Astrocyte (in vitro differentiated cells and primary cell): ENCODE measurements at regions not wholly inside any gene's neighbourhood (a gene's known extent, or its start where the extent isn't known, plus 50 kb on each side); places are given as distances from the start of the nearest gene placed in this dataset.

Source experiments
- DNase-seq: peaks from one replicate; pipeline ENCODE4 v3.0.0-alpha.2; 2010; ENCODE audit warnings: low read depth
- FAIRE-seq: peaks from 2 replicates; lab custom pipeline; 2011; peaks lifted over from hg19 to GRCh38; lab: Jason Lieb, UNC
- H2AFZ ChIP-seq: 2 replicates; pipeline ENCODE4 v1.6.0; 2012; ENCODE audit warnings: low read depth, low read length, inconsistent platforms
- H3K27ac ChIP-seq: 2 replicates; pipeline ENCODE4 v1.5.1; 2011; ENCODE audit warnings: low read depth, low read length, inconsistent platforms
- H3K27me3 ChIP-seq: 2 replicates; pipeline ENCODE4 v1.6.0; 2011; ENCODE audit warnings: low read length, inconsistent platforms; ENCODE audit not compliant: insufficient read depth
- H3K36me3 ChIP-seq: 2 replicates; pipeline ENCODE4 v1.5.1; 2011; ENCODE audit warnings: low read length, inconsistent platforms; ENCODE audit not compliant: insufficient read depth
- H3K4me1 ChIP-seq: 2 replicates; pipeline ENCODE4 v1.5.1; 2011; ENCODE audit warnings: low read length, inconsistent platforms; ENCODE audit not compliant: insufficient read depth
- H3K4me2 ChIP-seq: 2 replicates; pipeline ENCODE4 v1.6.0; 2012; ENCODE audit warnings: low read length, inconsistent platforms
- H3K4me3 ChIP-seq: 2 replicates; pipeline ENCODE4 v1.5.1; 2011; ENCODE audit warnings: low read depth, mild to moderate bottlenecking, low read length, inconsistent platforms; ENCODE audit not compliant: insufficient read depth
- H3K79me2 ChIP-seq: 2 replicates; pipeline ENCODE4 v1.6.0; 2012; ENCODE audit warnings: mild to moderate bottlenecking, low read length, inconsistent platforms; ENCODE audit not compliant: insufficient read depth
- H3K9ac ChIP-seq: 2 replicates; pipeline ENCODE4 v1.6.0; 2012; ENCODE audit warnings: mild to moderate bottlenecking, low read length, inconsistent platforms
- H3K9me3 ChIP-seq: 2 replicates; pipeline ENCODE4 v1.5.1; 2012; ENCODE audit warnings: low read depth, mild to moderate bottlenecking, low read length, inconsistent platforms; ENCODE audit not compliant: insufficient read depth
- H4K20me1 ChIP-seq: 2 replicates; pipeline ENCODE4 v1.6.0; 2012; ENCODE audit warnings: low read length, inconsistent platforms; ENCODE audit not compliant: insufficient read depth
- H3K27ac Mint-ChIP-seq: one replicate; pipeline ENCODE4 v1.8.0; 2021; ENCODE audit warnings: mild to moderate bottlenecking, mixed read lengths; ENCODE audit not compliant: unreplicated experiment
- H3K27me3 Mint-ChIP-seq: one replicate; pipeline ENCODE4 v1.8.0; 2021; ENCODE audit warnings: low read depth, mixed read lengths; ENCODE audit not compliant: unreplicated experiment
- H3K36me3 Mint-ChIP-seq: one replicate; pipeline ENCODE4 v1.8.0; 2021; ENCODE audit warnings: low read depth, mixed read lengths; ENCODE audit not compliant: unreplicated experiment
- H3K4me1 Mint-ChIP-seq: one replicate; pipeline ENCODE4 v1.8.0; 2021; ENCODE audit warnings: low read depth, mixed read lengths; ENCODE audit not compliant: unreplicated experiment
- H3K4me3 Mint-ChIP-seq: one replicate; pipeline ENCODE4 v1.8.0; 2021; ENCODE audit warnings: mild to moderate bottlenecking, moderate library complexity, mixed read lengths; ENCODE audit not compliant: unreplicated experiment
- H3K9me3 Mint-ChIP-seq: one replicate; pipeline ENCODE4 v1.8.0; 2021; ENCODE audit warnings: mild to moderate bottlenecking, mixed read lengths; ENCODE audit not compliant: unreplicated experiment
- EZH2 ChIP-seq: IDR thresholded peaks from 2 replicates; pipeline ENCODE4 v1.6.1; 2012; ENCODE audit warnings: mild to moderate bottlenecking, low read length, inconsistent platforms; ENCODE audit not compliant: insufficient read depth
- TF ChIP-seq, protein P1 (sequence below): IDR thresholded peaks from 2 replicates; pipeline ENCODE4 v1.5.1; 2011; ENCODE audit warnings: low read depth, mild to moderate bottlenecking, inconsistent platforms, low read length, moderate library complexity; ENCODE audit not compliant: insufficient read depth

GRCh38 chr15:37813306-37813705 is 121.1 kb upstream of the TMCO5A start:
- Mint-ChIP-seq H3K4me1 (no peaks in the 10 kb centered on the region), H3K9me3 (no peaks in the 10 kb centered on the region), H3K27ac (no peak overlapping the region), H3K27me3 (no peaks in the 10 kb centered on the region), H3K4me3 (no peak overlapping the region), H3K36me3 (no peaks in the 10 kb centered on the region)
- no peak overlapping the region for H3K9ac ChIP-seq
- no peaks in the 10 kb centered on the region for H4K20me1 ChIP-seq
- H3K79me2 ChIP-seq, result no peaks in the 10 kb centered on the region
- H3K4me2 ChIP-seq, result no peak overlapping the region
- H3K27me3 ChIP-seq, result no peaks in the 10 kb centered on the region
- H3K4me3 ChIP-seq, result no peak overlapping the region
- no peaks in the 10 kb centered on the region for H3K4me1 ChIP-seq
- no peaks in the 10 kb centered on the region for H3K9me3 ChIP-seq
- no peak for TF ChIP-seq EZH2
- H2AFZ ChIP-seq, result no peak overlapping the region
- no peak overlapping the region for H3K27ac ChIP-seq
- no peak for FAIRE-seq
- H3K36me3 ChIP-seq, result no peaks in the 10 kb centered on the region
- no peak for DNase-seq

DNA sequence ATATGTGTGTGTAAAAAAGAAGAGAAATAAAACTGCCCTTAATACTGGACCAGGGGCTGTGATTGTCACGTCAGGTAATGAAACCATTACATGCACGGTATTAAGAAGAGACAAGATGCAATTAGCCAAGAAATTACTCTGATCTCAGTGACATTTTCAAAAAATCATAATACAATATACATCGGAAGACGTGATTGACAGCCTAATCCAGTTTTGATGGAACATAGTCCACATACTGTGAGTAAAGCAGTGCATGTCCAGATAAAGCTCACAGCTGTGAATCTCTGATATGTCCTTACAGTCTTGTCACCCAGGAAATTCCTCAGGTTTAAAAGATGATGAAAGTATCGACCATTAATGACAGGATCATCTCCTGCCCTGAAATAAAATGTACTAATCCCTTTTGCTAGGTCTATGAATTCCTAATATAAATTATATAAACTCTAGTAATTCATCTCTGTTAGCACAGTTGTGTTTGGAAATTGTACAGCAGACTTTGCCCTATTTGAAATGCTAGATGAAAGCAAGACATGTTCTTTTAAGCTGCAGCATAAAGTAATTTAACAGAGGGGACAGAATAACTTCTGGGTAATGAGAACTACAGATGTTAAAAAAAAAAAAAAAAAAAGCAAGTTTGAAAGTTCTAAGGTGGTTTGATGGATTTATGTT is 119.5 kb upstream of the TMCO5A start:
- H3K27ac Mint-ChIP-seq, result no peak overlapping the region

DNA sequence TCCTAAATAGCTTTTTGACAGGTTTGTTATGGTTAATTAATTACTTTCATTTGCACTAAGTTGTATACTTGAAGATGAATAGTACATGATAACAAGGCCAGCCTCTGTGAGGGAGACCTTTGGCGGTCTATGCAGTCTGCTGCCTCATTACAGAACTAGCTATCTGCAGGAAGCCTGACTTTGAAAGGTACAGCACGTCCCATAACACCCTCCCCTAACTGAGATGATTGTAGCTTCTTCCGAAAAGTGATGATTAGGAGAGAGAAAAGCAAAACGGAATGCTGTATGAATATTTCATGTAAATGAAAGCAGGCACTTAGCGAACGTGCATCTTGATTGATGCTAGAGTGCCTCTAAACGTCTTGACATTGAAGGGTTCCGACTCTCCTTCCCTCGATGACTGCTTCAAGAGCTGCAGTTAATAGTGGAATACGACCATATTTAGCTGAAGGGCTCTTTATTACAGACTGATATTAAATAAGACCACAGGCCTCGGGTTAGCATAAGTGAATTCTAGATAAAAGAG is 116.2 kb upstream of the TMCO5A start:
- no peaks in the 10 kb centered on the region for H3K9me3 ChIP-seq
- no peak overlapping the region for H2AFZ ChIP-seq
- DNase-seq, result no peak
- Mint-ChIP-seq H3K36me3 (no peaks in the 10 kb centered on the region), H3K4me3 (no peak overlapping the region), H3K4me1 (peaks cover 9% of the 10 kb centered on the region), H3K9me3 (no peaks in the 10 kb centered on the region), H3K27ac (no peak overlapping the region), H3K27me3 (no peaks in the 10 kb centered on the region)
- H3K4me1 ChIP-seq, result no peaks in the 10 kb centered on the region
- H3K4me3 ChIP-seq, result no peak overlapping the region
- H3K9ac ChIP-seq, result no peak overlapping the region
- TF ChIP-seq, protein P1, sequence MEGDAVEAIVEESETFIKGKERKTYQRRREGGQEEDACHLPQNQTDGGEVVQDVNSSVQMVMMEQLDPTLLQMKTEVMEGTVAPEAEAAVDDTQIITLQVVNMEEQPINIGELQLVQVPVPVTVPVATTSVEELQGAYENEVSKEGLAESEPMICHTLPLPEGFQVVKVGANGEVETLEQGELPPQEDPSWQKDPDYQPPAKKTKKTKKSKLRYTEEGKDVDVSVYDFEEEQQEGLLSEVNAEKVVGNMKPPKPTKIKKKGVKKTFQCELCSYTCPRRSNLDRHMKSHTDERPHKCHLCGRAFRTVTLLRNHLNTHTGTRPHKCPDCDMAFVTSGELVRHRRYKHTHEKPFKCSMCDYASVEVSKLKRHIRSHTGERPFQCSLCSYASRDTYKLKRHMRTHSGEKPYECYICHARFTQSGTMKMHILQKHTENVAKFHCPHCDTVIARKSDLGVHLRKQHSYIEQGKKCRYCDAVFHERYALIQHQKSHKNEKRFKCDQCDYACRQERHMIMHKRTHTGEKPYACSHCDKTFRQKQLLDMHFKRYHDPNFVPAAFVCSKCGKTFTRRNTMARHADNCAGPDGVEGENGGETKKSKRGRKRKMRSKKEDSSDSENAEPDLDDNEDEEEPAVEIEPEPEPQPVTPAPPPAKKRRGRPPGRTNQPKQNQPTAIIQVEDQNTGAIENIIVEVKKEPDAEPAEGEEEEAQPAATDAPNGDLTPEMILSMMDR, result no peak
- TF ChIP-seq EZH2, result no peak
- no peak overlapping the region for H3K27ac ChIP-seq
- H4K20me1 ChIP-seq, result no peaks in the 10 kb centered on the region
- H3K27me3 ChIP-seq, result no peaks in the 10 kb centered on the region
- no peak overlapping the region for H3K4me2 ChIP-seq
- no peaks in the 10 kb centered on the region for H3K36me3 ChIP-seq
- no peaks in the 10 kb centered on the region for H3K79me2 ChIP-seq
- no peak for FAIRE-seq

More for the DNA sequence above, 119.5 kb upstream of the TMCO5A start:
- H3K27me3 Mint-ChIP-seq, result no peaks in the 10 kb centered on the region
- Histone ChIP-seq H3K27me3 (no peaks in the 10 kb centered on the region), H2AFZ (no peak overlapping the region), H4K20me1 (no peaks in the 10 kb centered on the region), H3K27ac (no peak overlapping the region), H3K36me3 (no peaks in the 10 kb centered on the region), H3K79me2 (no peaks in the 10 kb centered on the region), H3K4me2 (no peak overlapping the region), H3K4me1 (no peaks in the 10 kb centered on the region), H3K9me3 (no peaks in the 10 kb centered on the region), H3K4me3 (no peak overlapping the region), H3K9ac (no peak overlapping the region)
- no peak for FAIRE-seq
- H3K9me3 Mint-ChIP-seq, result no peaks in the 10 kb centered on the region
- DNase-seq, result no peak
- no peaks in the 10 kb centered on the region for H3K36me3 Mint-ChIP-seq
- TF ChIP-seq EZH2, result no peak
- TF ChIP-seq, protein P1, result no peak
- H3K4me3 Mint-ChIP-seq, result no peak overlapping the region
- H3K4me1 Mint-ChIP-seq, result peaks cover 9% of the 10 kb centered on the region
